GM13977 (cell line): ENCODE measurements at regions not wholly inside any gene's neighbourhood (a gene's known extent, or its start where the extent isn't known, plus 50 kb on each side); places are given as distances from the start of the nearest gene placed in this dataset.
A peak's percentile ranks its signal among the peaks of the same experiment; 100 is the strongest.

Source experiments
- DNase-seq: peaks from one replicate; pipeline ENCODE4 v3.0.0; 2012; ENCODE audit warnings: low spot score
- CTCF ChIP-seq: IDR thresholded peaks from 2 replicates; pipeline ENCODE4 v1.5.1; 2012; ENCODE audit warnings: mild to moderate bottlenecking, control low read depth; ENCODE audit not compliant: insufficient read depth; ENCODE audit errors: extremely low read depth, missing control alignments
- in situ Hi-C: fragments of 300-500 bp; cut with MboI; formaldehyde crosslinking; loops from one replicate; pipeline ENCODE4 v1.12.0; 2022; ENCODE audit warnings: low sequenced_read_pairs, low pct_unique_long_range_greater_than_20kb, mixed read lengths, inconsistent platforms; ENCODE audit not compliant: unreplicated experiment

GRCh38 chr2:36060133-36060532, 295.4 kb upstream of the CRIM1 start:
- no peak for DNase-seq
- in situ Hi-C loops, result no loop called here
- TF ChIP-seq CTCF, result no peak

GRCh38 chr2:36059691-36060090, 295.9 kb upstream of the CRIM1 start:
- in situ Hi-C loops, result no loop called here
- TF ChIP-seq CTCF, result no peak
- peak; percentile 4 for DNase-seq

GRCh38 chr2:36058953-36059352, 296.6 kb upstream of the CRIM1 start:
- DNase-seq, result no peak
- in situ Hi-C loops, result no loop called here
- no peak for TF ChIP-seq CTCF

- no peak for TF ChIP-seq CTCF
- DNase-seq, result no peak
- in situ Hi-C loops, result no loop called here
These were observed 297.5 kb upstream of the CRIM1 start for GRCh38 chr2:36058076-36058475.

- DNase-seq, result no peak
- in situ Hi-C loops, result no loop called here
- TF ChIP-seq CTCF, result no peak
These were observed 302.8 kb upstream of the CRIM1 start for GRCh38 chr2:36052819-36053218.

- TF ChIP-seq CTCF, result no peak
- no peak for DNase-seq
- in situ Hi-C loops, result no loop called here
These were observed 311.2 kb upstream of the CRIM1 start for GRCh38 chr2:36044411-36044810.

GRCh38 chr2:36035137-36035536, 320.4 kb upstream of the CRIM1 start:
- in situ Hi-C loops, result no loop called here
- DNase-seq, result no peak
- no peak for TF ChIP-seq CTCF
